ENCODE measurements at regions not wholly inside any gene's neighbourhood (a gene's known extent, or its start where the extent isn't known, plus 50 kb on each side); places are given as distances from the start of the nearest gene placed in this dataset.

- POLR2A ChIA-PET (ENCODE audit: unreplicated experiment): no interaction called here
- TF ChIP-seq EZH2 (IDR thresholded peaks at IDR 0.05; ENCODE audit: low read depth) (no peak), CTCF (conservative IDR thresholded peaks at IDR 0.05) (no peak)
- Histone ChIP-seq H3K4me1 (replicated peaks; ENCODE audit: insufficient read depth) (peaks cover 11% of the 10 kb centered on the region; the same call in 1 of the 2 replicates), H3K9me2 (ENCODE audit: insufficient read depth) (no peaks in the 10 kb centered on the region), H3K9me3 (ENCODE audit: insufficient read depth, low read depth) (peaks cover 10% of the 10 kb centered on the region), H3K27ac (no peak overlapping the region), H3K79me2 (ENCODE audit: low read depth) (no peaks in the 10 kb centered on the region), H3K4me2 (no peak overlapping the region), H3K36me3 (ENCODE audit: low read depth) (no peaks in the 10 kb centered on the region), H2AFZ (no peak overlapping the region), H4K20me1 (ENCODE audit: insufficient read depth) (no peaks in the 10 kb centered on the region), H3K27me3 (ENCODE audit: insufficient read depth, low read depth) (no peaks in the 10 kb centered on the region), H3K4me3 (no peak overlapping the region), H3F3A (ENCODE audit: insufficient read depth, low read depth) (no peaks in the 10 kb centered on the region)
- no TSS peak for BruUV-seq (replicated peaks)
- no peak for DNase-seq
- intact Hi-C loops (cut with micrococcal nuclease; ENCODE audit: unreplicated experiment): no loop called here
- CTCF ChIA-PET: interaction anchor here (0.5 kb wide), 1 partner anchor 1495 kb away, joined by 5 read pairs; no protein-coding TSS in a partner anchor
Measured at GRCh38 chr14:54192610-54193009, 204.2 kb upstream of the CDKN3 start.

GRCh38 chr14:54193871-54194270 is 202.9 kb upstream of the CDKN3 start:
- POLR2A ChIA-PET (ENCODE audit: unreplicated experiment): no interaction called here
- H3K4me2 ChIP-seq: no peak overlapping the region
- CTCF ChIA-PET: no interaction called here
- no peaks in the 10 kb centered on the region for H3K79me2 ChIP-seq (ENCODE audit: low read depth)
- no peaks in the 10 kb centered on the region for H3K27me3 ChIP-seq (ENCODE audit: insufficient read depth, low read depth)
- no peak overlapping the region for H3K27ac ChIP-seq
- peaks cover 11% of the 10 kb centered on the region; the same call in 1 of the 2 replicates for H3K4me1 ChIP-seq (replicated peaks; ENCODE audit: insufficient read depth)
- DNase-seq: no peak
- H3K4me3 ChIP-seq: no peak overlapping the region
- H3K36me3 ChIP-seq (ENCODE audit: low read depth): no peaks in the 10 kb centered on the region
- H2AFZ ChIP-seq: no peak overlapping the region
- H4K20me1 ChIP-seq (ENCODE audit: insufficient read depth): no peaks in the 10 kb centered on the region
- no peaks in the 10 kb centered on the region for H3F3A ChIP-seq (ENCODE audit: insufficient read depth, low read depth)
- no peak for TF ChIP-seq CTCF (conservative IDR thresholded peaks at IDR 0.05)
- TF ChIP-seq EZH2 (IDR thresholded peaks at IDR 0.05; ENCODE audit: low read depth): no peak
- BruUV-seq (replicated peaks): no TSS peak
- intact Hi-C loops (cut with micrococcal nuclease; ENCODE audit: unreplicated experiment): no loop called here
- H3K9me2 ChIP-seq (ENCODE audit: insufficient read depth): no peaks in the 10 kb centered on the region
- H3K9me3 ChIP-seq (ENCODE audit: insufficient read depth, low read depth): peaks cover 10% of the 10 kb centered on the region

- Histone ChIP-seq H3K4me1 (replicated peaks; ENCODE audit: insufficient read depth) (peaks cover 6% of the 10 kb centered on the region; the same call in 1 of the 2 replicates), H3K4me2 (no peak overlapping the region), H2AFZ (no peak overlapping the region), H3K4me3 (no peak overlapping the region), H3K36me3 (ENCODE audit: low read depth) (no peaks in the 10 kb centered on the region), H3K27me3 (ENCODE audit: insufficient read depth, low read depth) (no peaks in the 10 kb centered on the region), H3F3A (ENCODE audit: insufficient read depth, low read depth) (no peaks in the 10 kb centered on the region), H3K79me2 (ENCODE audit: low read depth) (no peaks in the 10 kb centered on the region), H3K9me2 (ENCODE audit: insufficient read depth) (no peaks in the 10 kb centered on the region), H3K27ac (no peak overlapping the region), H4K20me1 (ENCODE audit: insufficient read depth) (no peaks in the 10 kb centered on the region), H3K9me3 (ENCODE audit: insufficient read depth, low read depth) (peaks cover 5% of the 10 kb centered on the region)
- intact Hi-C loops (cut with micrococcal nuclease; ENCODE audit: unreplicated experiment): no loop called here
- no TSS peak for BruUV-seq (replicated peaks)
- no peak for DNase-seq
- POLR2A ChIA-PET (ENCODE audit: unreplicated experiment): no interaction called here
- CTCF ChIA-PET: no interaction called here
- TF ChIP-seq CTCF (conservative IDR thresholded peaks at IDR 0.05) (no peak), EZH2 (IDR thresholded peaks at IDR 0.05; ENCODE audit: low read depth) (no peak)
Measured at GRCh38 chr14:54194501-54194900, 202.3 kb upstream of the CDKN3 start.
